Caco-2 (cell line): ENCODE measurements at regions not wholly inside any gene's neighbourhood (a gene's known extent, or its start where the extent isn't known, plus 50 kb on each side); places are given as distances from the start of the nearest gene placed in this dataset.
A peak's percentile ranks its signal among the peaks of the same experiment; 100 is the strongest.

ENCODE experiments used
- BruUV-seq: library from RNA; stranded (reverse); fragments of 400-500 nt; replicated peaks from 2 replicates; lab custom pipeline; 2021; lab: Mats Ljungman, UMichigan
- CTCF ChIA-PET: fragments of 300-600 bp; sonication (Branson Sonifier 250); formaldehyde crosslinking; loops from one replicate; lab custom pipeline; 2022; ENCODE audit warnings: antibody characterized with exemption; lab: Charles Lee
- POLR2A ChIA-PET: fragments of 300-600 bp; sonication (Branson Sonifier 250); formaldehyde crosslinking; loops from one replicate; lab custom pipeline; 2022; ENCODE audit warnings: antibody characterized with exemption; lab: Charles Lee
- DNase-seq, 2 experiments: peaks; one replicate each; pipeline versions ENCODE4 v3.0.0 to v3.0.0-alpha.2; 2020 to 2022
- H3K27me3 ChIP-seq: replicated peaks from 2 replicates; pipeline ENCODE4 v1.6.0; 2011; ENCODE audit warnings: low read length; ENCODE audit not compliant: control insufficient read depth, insufficient read depth
- H3K36me3 ChIP-seq: 2 replicates; pipeline ENCODE4 v1.5.1; 2011; ENCODE audit warnings: low read length; ENCODE audit not compliant: control insufficient read depth, insufficient read depth
- H3K4me1 ChIP-seq: fragments of 250-450 bp; sonication (Bioruptor Pico); 2 replicates; pipeline ENCODE4 v1.5.1; 2020; ENCODE audit warnings: mild to moderate bottlenecking
- H3K4me3 ChIP-seq: 2 replicates; pipeline ENCODE4 v1.5.1; 2011; ENCODE audit warnings: low read depth, mild to moderate bottlenecking, control low read depth, low read length
- H3K9me3 ChIP-seq: fragments of 250-450 bp; sonication (Bioruptor Pico); 2 replicates; pipeline ENCODE4 v1.5.1; 2020; ENCODE audit warnings: mild to moderate bottlenecking, moderate library complexity
- H3K27ac Mint-ChIP-seq: one replicate; pipeline ENCODE4 v1.8.0; 2022; ENCODE audit warnings: mixed read lengths; ENCODE audit not compliant: unreplicated experiment
- H3K27me3 Mint-ChIP-seq: one replicate; pipeline ENCODE4 v1.8.0; 2022; ENCODE audit warnings: mixed read lengths; ENCODE audit not compliant: insufficient read depth, unreplicated experiment
- H3K36me3 Mint-ChIP-seq: one replicate; pipeline ENCODE4 v1.8.0; 2022; ENCODE audit warnings: mild to moderate bottlenecking, mixed read lengths; ENCODE audit not compliant: insufficient read depth, unreplicated experiment
- H3K4me1 Mint-ChIP-seq: one replicate; pipeline ENCODE4 v1.8.0; 2022; ENCODE audit warnings: low read depth, mixed read lengths; ENCODE audit not compliant: unreplicated experiment
- H3K4me3 Mint-ChIP-seq: one replicate; pipeline ENCODE4 v1.8.0; 2022; ENCODE audit warnings: mild to moderate bottlenecking, moderate library complexity, mixed read lengths; ENCODE audit not compliant: unreplicated experiment
- H3K9me3 Mint-ChIP-seq: one replicate; pipeline ENCODE4 v1.8.0; 2022; ENCODE audit warnings: mixed read lengths; ENCODE audit not compliant: unreplicated experiment
- CTCF ChIP-seq, 2 experiments: fragments of 200-600 bp in 1 of 2; IDR thresholded peaks; 1 replicate in 1 of 2; 2 replicates in 1 of 2; pipeline versions ENCODE4 v1.5.1 to v1.8.0; 2011 to 2022; ENCODE audit warnings: antibody characterized with exemption in 1 of 2, control low read depth in 1 of 2, inconsistent platforms in 1 of 2, low read depth in 1 of 2, low read length in 1 of 2, mild to moderate bottlenecking in 1 of 2, moderate library complexity in 1 of 2; ENCODE audit not compliant: insufficient read depth in 1 of 2, severe bottlenecking in 1 of 2, unreplicated experiment in 1 of 2
- intact Hi-C: fragments of 100-400 bp; cut with micrococcal nuclease; formaldehyde crosslinking; loops from one replicate; pipeline ENCODE4 v1.10.0; 2022; ENCODE audit not compliant: unreplicated experiment

- BruUV-seq = no TSS peak
- Histone ChIP-seq H3K4me1 (no peaks in the 10 kb centered on the region), H3K9me3 (no peaks in the 10 kb centered on the region), H3K4me3 (no peak overlapping the region), H3K36me3 (no peaks in the 10 kb centered on the region), H3K27me3 (no peaks in the 10 kb centered on the region)
- TF ChIP-seq CTCF (IDR thresholded peaks at IDR 0.05; ENCODE audit: insufficient read depth in 1 of 2, low read depth in 1 of 2, low read length in 1 of 2, severe bottlenecking in 1 of 2, unreplicated experiment in 1 of 2) = no peak
- Mint-ChIP-seq H3K27me3 (no peaks in the 10 kb centered on the region), H3K9me3 (no peaks in the 10 kb centered on the region), H3K27ac (no peak overlapping the region), H3K4me3 (no peak overlapping the region), H3K36me3 (no peaks in the 10 kb centered on the region), H3K4me1 (no peaks in the 10 kb centered on the region)
- ChIA-PET CTCF (no interaction called here), POLR2A (interaction anchor here (0.6 kb wide), 1 partner anchor 48 kb away, joined by 7 read pairs; no protein-coding TSS in a partner anchor)
- no peak for DNase-seq
- intact Hi-C loops = no loop called here
Observed at GRCh38 chr6:4665489-4666417, 110.5 kb upstream of the CDYL start.

GRCh38 chr6:4664911-4665310 lies 111.3 kb upstream of the CDYL start:
- no peaks in the 10 kb centered on the region for H3K27me3 ChIP-seq
- Mint-ChIP-seq H3K9me3 (no peaks in the 10 kb centered on the region), H3K27ac (peak overlapping the region; percentile 56), H3K4me1 (no peaks in the 10 kb centered on the region), H3K27me3 (no peaks in the 10 kb centered on the region), H3K36me3 (no peaks in the 10 kb centered on the region), H3K4me3 (no peak overlapping the region)
- no peaks in the 10 kb centered on the region for H3K9me3 ChIP-seq
- no TSS peak for BruUV-seq
- POLR2A ChIA-PET = interaction anchor here (0.6 kb wide), 1 partner anchor 49 kb away, joined by 7 read pairs; no protein-coding TSS in a partner anchor
- DNase-seq = no peak
- H3K36me3 ChIP-seq = no peaks in the 10 kb centered on the region
- CTCF ChIA-PET = interaction anchor here (0.6 kb wide), 1 partner anchor 170 kb away, joined by 3 read pairs; no protein-coding TSS in a partner anchor
- H3K4me3 ChIP-seq = no peak overlapping the region
- intact Hi-C loops = no loop called here
- H3K4me1 ChIP-seq = no peaks in the 10 kb centered on the region
- TF ChIP-seq CTCF (IDR thresholded peaks at IDR 0.05; ENCODE audit: insufficient read depth in 1 of 2, low read depth in 1 of 2, low read length in 1 of 2, severe bottlenecking in 1 of 2, unreplicated experiment in 1 of 2) = no peak

- no peak for TF ChIP-seq CTCF (IDR thresholded peaks at IDR 0.05; ENCODE audit: insufficient read depth in 1 of 2, low read depth in 1 of 2, low read length in 1 of 2, severe bottlenecking in 1 of 2, unreplicated experiment in 1 of 2)
- H3K9me3 Mint-ChIP-seq = no peaks in the 10 kb centered on the region
- H3K4me3 Mint-ChIP-seq = no peak overlapping the region
- peak overlapping the region; percentile 56 for H3K27ac Mint-ChIP-seq
- no peak for DNase-seq
- Histone ChIP-seq H3K36me3 (no peaks in the 10 kb centered on the region), H3K27me3 (no peaks in the 10 kb centered on the region), H3K4me3 (no peak overlapping the region), H3K4me1 (no peaks in the 10 kb centered on the region), H3K9me3 (no peaks in the 10 kb centered on the region)
- BruUV-seq = no TSS peak
- POLR2A ChIA-PET = no interaction called here
- no peaks in the 10 kb centered on the region for H3K36me3 Mint-ChIP-seq
- no peaks in the 10 kb centered on the region for H3K27me3 Mint-ChIP-seq
- intact Hi-C loops = no loop called here
- H3K4me1 Mint-ChIP-seq = no peaks in the 10 kb centered on the region
- CTCF ChIA-PET = no interaction called here
Observed at GRCh38 chr6:4664117-4664626, 112.0 kb upstream of the CDYL start.
